AG09319 (cell line): ENCODE measurements at regions not wholly inside any gene's neighbourhood (a gene's known extent, or its start where the extent isn't known, plus 50 kb on each side); places are given as distances from the start of the nearest gene placed in this dataset.

Experiments used
- DNase-seq: peaks from one replicate; pipeline ENCODE4 v3.0.0-alpha.2; 2010; ENCODE audit warnings: low read depth; ENCODE audit errors: extremely low read depth
- TF ChIP-seq, protein P1 (sequence below): IDR thresholded peaks from 2 replicates; pipeline ENCODE4 v1.5.1; 2011; ENCODE audit warnings: low read depth, mild to moderate bottlenecking, inconsistent platforms, low read length, moderate library complexity

DNA sequence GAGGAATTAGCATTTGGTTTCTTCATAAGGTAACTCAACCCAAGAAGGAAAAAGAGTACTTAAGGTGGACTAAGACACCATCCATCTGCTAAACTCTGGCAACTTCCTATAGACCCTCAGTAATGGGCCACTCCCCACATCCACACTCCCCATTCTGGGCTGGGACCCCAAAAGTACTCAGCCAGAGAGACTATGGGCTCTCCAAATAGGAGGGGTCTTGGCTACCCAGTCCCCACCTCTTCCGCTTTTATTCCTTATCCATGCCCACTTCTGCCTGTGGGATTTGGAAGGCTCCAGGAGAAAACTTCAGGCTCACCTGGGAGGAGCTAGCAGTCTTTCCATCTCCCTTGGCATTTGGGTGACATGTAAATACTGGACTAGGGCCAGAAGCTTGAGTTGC lies 164.5 kb upstream of the CCL2 start:
- DNase-seq, result no peak
- TF ChIP-seq, protein P1, sequence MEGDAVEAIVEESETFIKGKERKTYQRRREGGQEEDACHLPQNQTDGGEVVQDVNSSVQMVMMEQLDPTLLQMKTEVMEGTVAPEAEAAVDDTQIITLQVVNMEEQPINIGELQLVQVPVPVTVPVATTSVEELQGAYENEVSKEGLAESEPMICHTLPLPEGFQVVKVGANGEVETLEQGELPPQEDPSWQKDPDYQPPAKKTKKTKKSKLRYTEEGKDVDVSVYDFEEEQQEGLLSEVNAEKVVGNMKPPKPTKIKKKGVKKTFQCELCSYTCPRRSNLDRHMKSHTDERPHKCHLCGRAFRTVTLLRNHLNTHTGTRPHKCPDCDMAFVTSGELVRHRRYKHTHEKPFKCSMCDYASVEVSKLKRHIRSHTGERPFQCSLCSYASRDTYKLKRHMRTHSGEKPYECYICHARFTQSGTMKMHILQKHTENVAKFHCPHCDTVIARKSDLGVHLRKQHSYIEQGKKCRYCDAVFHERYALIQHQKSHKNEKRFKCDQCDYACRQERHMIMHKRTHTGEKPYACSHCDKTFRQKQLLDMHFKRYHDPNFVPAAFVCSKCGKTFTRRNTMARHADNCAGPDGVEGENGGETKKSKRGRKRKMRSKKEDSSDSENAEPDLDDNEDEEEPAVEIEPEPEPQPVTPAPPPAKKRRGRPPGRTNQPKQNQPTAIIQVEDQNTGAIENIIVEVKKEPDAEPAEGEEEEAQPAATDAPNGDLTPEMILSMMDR, result no peak

DNA sequence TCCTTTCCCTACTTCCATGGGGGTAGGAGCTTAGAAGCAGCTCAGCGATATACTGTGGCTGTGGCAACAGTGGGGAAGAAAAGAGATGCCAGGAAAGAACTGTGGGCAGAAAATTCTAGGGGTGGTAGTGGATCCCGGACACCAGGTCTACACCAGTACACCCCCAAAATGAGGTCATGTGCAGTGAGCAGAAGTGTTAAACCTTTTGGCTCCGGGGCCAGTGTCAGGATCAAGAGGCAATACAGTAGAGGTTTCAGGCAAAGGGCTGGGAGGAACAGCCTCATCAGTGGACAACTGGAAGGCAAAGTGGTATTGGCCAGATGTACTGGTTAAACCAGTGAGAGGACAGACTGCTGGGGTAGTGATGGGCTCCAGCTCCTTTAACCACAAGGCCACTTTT lies 163.1 kb upstream of the CCL2 start:
- DNase-seq, result no peak
- TF ChIP-seq, protein P1, result no peak

DNA sequence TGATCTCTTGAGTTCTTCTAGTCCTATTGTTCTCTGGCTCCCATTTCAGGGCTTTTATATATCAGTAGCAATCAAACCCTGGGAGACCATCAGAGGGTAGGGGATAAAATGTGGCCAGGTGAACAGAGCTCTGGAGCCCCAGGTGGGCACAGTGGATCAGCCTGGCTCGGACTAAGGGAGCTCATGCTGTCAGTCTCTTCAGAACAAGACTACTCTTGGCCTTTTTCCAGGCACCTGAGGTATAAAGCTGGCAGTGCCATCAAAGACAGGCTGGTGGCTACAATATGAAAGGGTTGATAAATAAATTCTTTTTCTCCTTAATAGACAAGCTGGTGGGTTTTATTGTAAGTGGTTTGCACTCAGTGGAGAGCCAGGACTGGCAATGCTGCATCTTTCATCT lies 160.0 kb upstream of the CCL2 start:
- DNase-seq, result no peak
- TF ChIP-seq, protein P1, result no peak

DNA sequence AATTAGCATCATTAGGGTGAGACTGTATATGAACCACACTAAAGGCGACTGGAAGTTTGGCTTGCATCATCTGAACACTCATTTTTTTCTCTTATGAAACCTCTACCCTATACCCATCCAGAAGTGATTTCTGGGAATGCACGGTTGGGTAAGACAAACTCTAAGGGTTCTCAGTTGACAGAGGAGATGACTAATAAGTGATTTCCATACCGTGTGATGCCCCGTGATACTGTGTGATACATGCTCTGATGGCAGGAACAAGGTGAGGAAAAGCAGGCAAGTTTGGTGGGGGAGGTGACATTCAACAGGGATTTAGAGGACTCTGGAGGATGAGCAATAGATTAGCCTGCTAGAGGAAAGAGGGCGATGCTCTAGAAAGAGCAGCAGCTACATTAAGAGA lies 156.4 kb upstream of the CCL2 start:
- no peak for DNase-seq
- TF ChIP-seq, protein P1, result no peak

DNA sequence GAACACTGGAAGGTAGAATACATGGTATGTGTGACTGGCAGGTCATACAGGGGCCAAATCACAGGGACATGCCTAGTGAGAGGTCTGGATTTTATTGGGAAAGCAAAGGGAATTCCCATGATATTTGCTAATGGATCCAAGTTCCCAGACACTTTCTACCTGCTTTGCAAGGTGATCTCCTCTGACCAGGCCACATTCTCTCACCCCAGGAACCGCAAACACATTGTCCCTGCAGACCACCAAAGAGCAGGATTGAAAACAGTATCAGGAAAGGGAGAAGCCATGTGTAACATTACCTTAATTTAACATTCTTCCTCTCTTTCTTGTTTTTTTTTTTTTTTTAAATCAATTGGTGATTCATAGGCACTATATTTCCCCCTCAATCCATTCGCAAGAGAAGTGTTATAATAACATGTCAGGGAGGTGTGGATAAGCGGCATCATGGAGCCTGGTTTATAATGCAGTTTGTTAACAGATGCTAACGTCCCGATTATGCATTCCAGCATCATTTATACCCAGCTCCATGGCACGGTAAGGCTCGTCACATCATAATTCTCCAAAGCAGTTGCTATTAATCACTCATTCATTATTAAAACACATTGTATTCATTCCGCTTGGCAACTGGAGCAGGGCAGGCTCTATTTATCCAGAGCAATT lies 155.1 kb upstream of the CCL2 start:
- DNase-seq, result no peak
- TF ChIP-seq, protein P1, result no peak

DNA sequence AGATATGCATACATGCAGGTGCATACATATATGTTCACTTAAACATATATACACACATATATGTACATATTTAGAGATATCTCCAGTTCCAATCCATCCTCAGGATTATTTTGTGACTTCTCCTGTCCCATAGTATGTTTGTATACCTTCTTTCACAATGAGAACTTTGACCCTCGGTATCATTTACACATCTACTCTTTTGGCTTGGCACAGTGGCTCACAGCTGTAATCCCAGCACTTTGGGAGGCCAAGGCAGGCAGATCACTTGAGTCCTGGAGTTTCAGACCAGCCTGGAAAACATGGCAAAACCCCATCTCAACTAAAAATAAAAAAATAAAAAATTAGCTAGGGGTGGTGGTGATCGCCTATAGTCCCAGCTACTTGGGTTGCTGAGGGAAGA lies 148.1 kb upstream of the CCL2 start:
- TF ChIP-seq, protein P1, result no peak
- no peak for DNase-seq

DNA sequence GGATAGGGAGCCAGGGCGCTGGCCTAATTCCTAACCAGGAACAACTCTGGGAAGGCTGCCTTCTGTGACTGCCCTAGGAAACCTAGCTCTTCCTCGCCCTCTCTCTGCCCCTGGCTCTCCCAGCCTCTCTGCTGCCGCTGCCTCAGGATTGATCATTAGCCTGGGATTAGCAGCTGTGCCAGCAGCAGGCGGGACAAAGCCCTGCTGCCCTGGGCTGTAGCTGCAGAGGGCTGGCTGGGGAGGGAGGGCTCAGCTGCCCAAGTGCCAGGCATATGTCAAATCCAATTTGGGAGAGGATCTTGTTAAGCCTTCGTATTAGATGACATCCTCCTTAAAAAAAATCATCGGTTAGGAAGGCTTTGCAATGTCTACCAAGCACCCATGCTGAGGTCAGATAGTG lies 144.8 kb upstream of the CCL2 start:
- DNase-seq, result no peak
- TF ChIP-seq, protein P1, result no peak
